HepG2 (cell line): ENCODE measurements at regions not wholly inside any gene's neighbourhood (a gene's known extent, or its start where the extent isn't known, plus 50 kb on each side); places are given as distances from the start of the nearest gene placed in this dataset.

ENCODE experiments used
- CTCF ChIP-seq: sonication (generic); formaldehyde crosslinking; IDR thresholded peaks from 2 replicates; pipeline ENCODE4 v1.5.0; 2020; ENCODE audit warnings: mild to moderate bottlenecking, missing genetic modification reagents, moderate library complexity
- KLF16 ChIP-seq, 2 experiments: sonication (generic) in 1 of 2; formaldehyde crosslinking in 1 of 2; IDR thresholded peaks; 2 replicates each; pipeline versions ENCODE4 v1.6.1 to v1.8.0; 2016 to 2023; ENCODE audit warnings: missing genetic modification reagents in 2 of 2, missing compliant biosample characterization in 1 of 2
- RBAK ChIP-seq: sonication (generic); formaldehyde crosslinking; IDR thresholded peaks from 2 replicates; pipeline ENCODE4 v1.5.1; 2020; ENCODE audit warnings: mild to moderate bottlenecking, missing genetic modification reagents
- SATB2 ChIP-seq: sonication (generic); formaldehyde crosslinking; IDR thresholded peaks from 2 replicates; pipeline ENCODE4 v1.5.0; 2020; ENCODE audit warnings: missing genetic modification reagents
- YY1 ChIP-seq: IDR thresholded peaks from 2 replicates; pipeline ENCODE4 v1.6.1; 2011; ENCODE audit warnings: low read length, low read depth, moderate library complexity, mild to moderate bottlenecking; ENCODE audit not compliant: insufficient read depth, insufficient replicate concordance
- ZNF672 ChIP-seq: sonication (generic); formaldehyde crosslinking; IDR thresholded peaks from 2 replicates; pipeline ENCODE4 v1.8.1; 2022; ENCODE audit warnings: missing genetic modification reagents
- TF ChIP-seq, protein P1 (sequence below): sonication (generic); formaldehyde crosslinking; IDR thresholded peaks from 2 replicates; pipeline ENCODE4 v1.8.0; 2022; ENCODE audit warnings: low read depth, missing genetic modification reagents
- TF ChIP-seq, protein P2 (sequence below): IDR thresholded peaks from 2 replicates; pipeline ENCODE4 v1.6.1; 2016; ENCODE audit warnings: control low read depth

- TF ChIP-seq KLF16 (CRISPR knock-in tag; IDR thresholded peaks at IDR 0.05) (no peak), SATB2 (CRISPR knock-in tag) (no peak), RBAK (CRISPR knock-in tag) (no peak), CTCF (no peak), YY1 (no peak), ZNF672 (CRISPR knock-in tag) (no peak)
- TF ChIP-seq, protein P1, sequence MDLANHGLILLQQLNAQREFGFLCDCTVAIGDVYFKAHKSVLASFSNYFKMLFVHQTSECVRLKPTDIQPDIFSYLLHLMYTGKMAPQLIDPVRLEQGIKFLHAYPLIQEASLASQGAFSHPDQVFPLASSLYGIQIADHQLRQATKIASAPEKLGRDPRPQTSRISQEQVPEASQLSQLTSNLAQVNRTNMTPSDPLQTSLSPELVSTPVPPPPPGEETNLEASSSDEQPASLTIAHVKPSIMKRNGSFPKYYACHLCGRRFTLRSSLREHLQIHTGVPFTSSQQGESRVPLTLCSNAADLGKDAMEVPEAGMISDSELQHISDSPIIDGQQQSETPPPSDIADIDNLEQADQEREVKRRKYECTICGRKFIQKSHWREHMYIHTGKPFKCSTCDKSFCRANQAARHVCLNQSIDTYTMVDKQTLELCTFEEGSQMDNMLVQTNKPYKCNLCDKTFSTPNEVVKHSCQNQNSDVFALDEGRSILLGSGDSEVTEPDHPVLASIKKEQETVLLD (CRISPR knock-in tag), result no peak
- TF ChIP-seq, protein P2, sequence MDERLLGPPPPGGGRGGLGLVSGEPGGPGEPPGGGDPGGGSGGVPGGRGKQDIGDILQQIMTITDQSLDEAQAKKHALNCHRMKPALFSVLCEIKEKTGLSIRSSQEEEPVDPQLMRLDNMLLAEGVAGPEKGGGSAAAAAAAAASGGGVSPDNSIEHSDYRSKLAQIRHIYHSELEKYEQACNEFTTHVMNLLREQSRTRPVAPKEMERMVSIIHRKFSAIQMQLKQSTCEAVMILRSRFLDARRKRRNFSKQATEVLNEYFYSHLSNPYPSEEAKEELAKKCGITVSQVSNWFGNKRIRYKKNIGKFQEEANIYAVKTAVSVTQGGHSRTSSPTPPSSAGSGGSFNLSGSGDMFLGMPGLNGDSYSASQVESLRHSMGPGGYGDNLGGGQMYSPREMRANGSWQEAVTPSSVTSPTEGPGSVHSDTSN (CRISPR knock-in tag), result no peak
These were observed 108.2 kb upstream of the LOC128125822 start for GRCh38 chr6:63464060-63464459.
